ENCODE measurements at regions not wholly inside any gene's neighbourhood (a gene's known extent, or its start where the extent isn't known, plus 50 kb on each side); places are given as distances from the start of the nearest gene placed in this dataset.
"Not testable (repeated sequence)": the region's sequence is repeated elsewhere in the genome, so short reads cannot be mapped to it uniquely, and the experiment has no call there.

- H3K9ac ChIP-seq (ENCODE audit: low read depth in 2 of 2, low read length in 2 of 2); intact Hi-C loops (cut with DNase I); H3K27me3 ChIP-seq; H3K4me3 ChIP-seq; DNase-seq; H3K9me3 ChIP-seq; H3K36me3 ChIP-seq; H3K4me1 ChIP-seq; H3K27ac ChIP-seq: not testable (repeated sequence)
Observed at GRCh38 chr14:19340976-19341375, 93.2 kb downstream of the POTEG start.

GRCh38 chr14:19341627-19342026 lies 92.5 kb downstream of the POTEG start:
- H3K27ac ChIP-seq; H3K4me3 ChIP-seq; H3K36me3 ChIP-seq; intact Hi-C loops (cut with DNase I); H3K4me1 ChIP-seq; H3K27me3 ChIP-seq; H3K9ac ChIP-seq (ENCODE audit: low read depth in 2 of 2, low read length in 2 of 2); H3K9me3 ChIP-seq; DNase-seq: not testable (repeated sequence)

- H3K9ac ChIP-seq (ENCODE audit: low read depth in 2 of 2, low read length in 2 of 2); H3K27me3 ChIP-seq; H3K27ac ChIP-seq; H3K36me3 ChIP-seq; H3K4me1 ChIP-seq; H3K9me3 ChIP-seq; H3K4me3 ChIP-seq; DNase-seq; intact Hi-C loops (cut with DNase I): not testable (repeated sequence)
Observed at GRCh38 chr14:19344261-19344660, 89.9 kb downstream of the POTEG start.

- H3K36me3 ChIP-seq; H3K9ac ChIP-seq (ENCODE audit: low read depth in 2 of 2, low read length in 2 of 2); H3K4me1 ChIP-seq; H3K9me3 ChIP-seq; H3K27ac ChIP-seq; H3K27me3 ChIP-seq; DNase-seq; H3K4me3 ChIP-seq; intact Hi-C loops (cut with DNase I): not testable (repeated sequence)
Observed at GRCh38 chr14:19344689-19345088, 89.5 kb downstream of the POTEG start.

GRCh38 chr14:19345298-19345911 lies 88.7 kb downstream of the POTEG start:
- H3K9me3 ChIP-seq; H3K9ac ChIP-seq (ENCODE audit: low read depth in 2 of 2, low read length in 2 of 2); H3K4me1 ChIP-seq; H3K4me3 ChIP-seq; intact Hi-C loops (cut with DNase I); H3K27me3 ChIP-seq; H3K36me3 ChIP-seq; H3K27ac ChIP-seq; DNase-seq: not testable (repeated sequence)

GRCh38 chr14:19346074-19346480 lies 88.1 kb downstream of the POTEG start:
- DNase-seq; H3K27me3 ChIP-seq; H3K4me1 ChIP-seq; H3K9ac ChIP-seq (ENCODE audit: low read depth in 2 of 2, low read length in 2 of 2); H3K36me3 ChIP-seq; H3K4me3 ChIP-seq; H3K27ac ChIP-seq; intact Hi-C loops (cut with DNase I); H3K9me3 ChIP-seq: not testable (repeated sequence)

GRCh38 chr14:19346636-19347035 lies 87.5 kb downstream of the POTEG start:
- H3K9ac ChIP-seq (ENCODE audit: low read depth in 2 of 2, low read length in 2 of 2); H3K27ac ChIP-seq; H3K4me1 ChIP-seq; H3K9me3 ChIP-seq; intact Hi-C loops (cut with DNase I); H3K27me3 ChIP-seq; H3K4me3 ChIP-seq; DNase-seq; H3K36me3 ChIP-seq: not testable (repeated sequence)

- H3K36me3 ChIP-seq; H3K4me3 ChIP-seq; H3K4me1 ChIP-seq; H3K27me3 ChIP-seq; intact Hi-C loops (cut with DNase I); H3K9ac ChIP-seq (ENCODE audit: low read depth in 2 of 2, low read length in 2 of 2); H3K27ac ChIP-seq; H3K9me3 ChIP-seq; DNase-seq: not testable (repeated sequence)
Observed at GRCh38 chr14:19347112-19347511, 87.0 kb downstream of the POTEG start.

Data from colonic mucosa (tissue), 4 donors.